Vagina (tissue), 2 donors: ENCODE measurements at regions not wholly inside any gene's neighbourhood (a gene's known extent, or its start where the extent isn't known, plus 50 kb on each side); places are given as distances from the start of the nearest gene placed in this dataset.

Source experiments
- CTCF ChIP-seq, 3 experiments: fragments of 450-650 bp in 2 of 3; fragments of 200-600 bp in 1 of 3; sonication (generic) in 1 of 3; IDR thresholded peaks; one replicate each; pipeline ENCODE4 v1.5.1; 2017 to 2019; ENCODE audit warnings: antibody characterized with exemption in 3 of 3, mild to moderate bottlenecking in 2 of 3, moderate library complexity in 2 of 3
- POLR2A ChIP-seq, 2 donors: fragments of 450-650 bp; IDR thresholded peaks; one replicate each; pipeline ENCODE4 v1.6.1; 2017; ENCODE audit warnings: antibody characterized with exemption in 2 of 2, mild to moderate bottlenecking in 2 of 2, moderate library complexity in 2 of 2
- POLR2AphosphoS5 ChIP-seq, 2 donors: sonication (generic); formaldehyde crosslinking; IDR thresholded peaks; one replicate each; pipeline ENCODE4 v1.9.0; 2017; ENCODE audit warnings: antibody characterized with exemption in 2 of 2, mild to moderate bottlenecking in 2 of 2, low read depth in 1 of 2; ENCODE audit not compliant: insufficient read depth in 1 of 2

DNA sequence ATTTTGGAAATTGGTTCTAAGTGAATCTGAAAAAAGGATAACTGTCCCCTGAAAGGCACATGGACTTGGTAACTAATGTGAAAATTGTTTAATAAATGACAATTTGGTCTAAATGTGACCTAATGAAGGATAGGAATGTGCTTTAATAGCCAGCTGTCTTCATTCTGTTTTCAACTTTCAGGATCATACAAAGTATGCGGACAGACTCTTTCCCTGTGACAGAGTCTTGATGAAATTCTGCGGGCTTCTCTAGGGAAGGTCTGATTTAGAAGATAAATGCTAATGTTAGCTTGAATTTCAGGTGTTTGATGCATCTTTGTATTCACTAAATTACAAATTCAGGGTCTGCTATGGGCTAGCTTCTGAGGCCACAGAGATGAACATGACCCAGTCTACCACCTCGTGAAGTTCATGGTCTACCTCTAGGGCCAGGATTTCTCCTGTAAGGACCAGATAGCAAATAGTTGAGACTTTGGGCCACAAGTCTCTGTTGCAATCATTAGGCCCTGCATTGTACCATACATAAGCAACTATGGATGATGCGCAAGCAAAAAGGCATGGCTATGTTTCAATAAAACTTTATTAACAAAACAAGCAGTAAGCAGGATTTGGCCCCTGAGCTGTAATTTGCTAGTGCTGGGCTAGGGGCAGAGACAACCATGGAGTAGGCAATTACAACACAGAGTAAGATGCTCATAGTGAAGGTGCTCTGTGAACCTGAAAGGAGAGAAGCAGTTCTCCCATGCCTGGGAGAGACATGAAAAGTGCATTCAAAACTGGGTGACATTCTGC lies 368.6 kb downstream of the INHBA start:
- TF ChIP-seq CTCF (IDR thresholded peaks at IDR 0.05) (no peak), POLR2A (IDR thresholded peaks at IDR 0.05) (no peak), POLR2AphosphoS5 (IDR thresholded peaks at IDR 0.05; ENCODE audit: insufficient read depth in 1 of 2, low read depth in 1 of 2) (no peak)
